ENCODE measurements at regions not wholly inside any gene's neighbourhood (a gene's known extent, or its start where the extent isn't known, plus 50 kb on each side); places are given as distances from the start of the nearest gene placed in this dataset.

DNA sequence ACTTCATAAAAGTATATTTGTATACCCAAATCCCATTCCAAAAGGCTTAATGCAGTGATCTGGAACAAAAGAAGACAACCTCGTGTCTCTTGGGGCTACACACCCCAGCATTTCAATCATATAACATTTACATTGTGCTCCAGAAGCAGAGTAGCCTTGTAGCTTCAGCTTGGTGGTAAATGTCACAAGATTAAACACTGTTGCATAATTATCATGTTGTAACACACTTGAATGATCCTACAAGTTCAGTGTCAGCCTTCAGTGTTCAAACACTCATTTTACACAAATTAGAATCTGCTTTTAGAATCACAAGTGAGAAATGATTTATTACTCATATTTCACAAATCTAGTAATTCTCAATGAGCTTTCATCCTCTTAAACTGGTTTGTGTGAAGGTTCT, 122.6 kb downstream of the CNTN3 start:
- TF ChIP-seq, protein P1, sequence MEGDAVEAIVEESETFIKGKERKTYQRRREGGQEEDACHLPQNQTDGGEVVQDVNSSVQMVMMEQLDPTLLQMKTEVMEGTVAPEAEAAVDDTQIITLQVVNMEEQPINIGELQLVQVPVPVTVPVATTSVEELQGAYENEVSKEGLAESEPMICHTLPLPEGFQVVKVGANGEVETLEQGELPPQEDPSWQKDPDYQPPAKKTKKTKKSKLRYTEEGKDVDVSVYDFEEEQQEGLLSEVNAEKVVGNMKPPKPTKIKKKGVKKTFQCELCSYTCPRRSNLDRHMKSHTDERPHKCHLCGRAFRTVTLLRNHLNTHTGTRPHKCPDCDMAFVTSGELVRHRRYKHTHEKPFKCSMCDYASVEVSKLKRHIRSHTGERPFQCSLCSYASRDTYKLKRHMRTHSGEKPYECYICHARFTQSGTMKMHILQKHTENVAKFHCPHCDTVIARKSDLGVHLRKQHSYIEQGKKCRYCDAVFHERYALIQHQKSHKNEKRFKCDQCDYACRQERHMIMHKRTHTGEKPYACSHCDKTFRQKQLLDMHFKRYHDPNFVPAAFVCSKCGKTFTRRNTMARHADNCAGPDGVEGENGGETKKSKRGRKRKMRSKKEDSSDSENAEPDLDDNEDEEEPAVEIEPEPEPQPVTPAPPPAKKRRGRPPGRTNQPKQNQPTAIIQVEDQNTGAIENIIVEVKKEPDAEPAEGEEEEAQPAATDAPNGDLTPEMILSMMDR (IDR thresholded peaks at IDR 0.05), result no peak
- TF ChIP-seq POLR2A (IDR thresholded peaks at IDR 0.05), result no peak

All from esophagus squamous epithelium (tissue), 4 donors.